ENCODE measurements at regions not wholly inside any gene's neighbourhood (a gene's known extent, or its start where the extent isn't known, plus 50 kb on each side); places are given as distances from the start of the nearest gene placed in this dataset.

DNA sequence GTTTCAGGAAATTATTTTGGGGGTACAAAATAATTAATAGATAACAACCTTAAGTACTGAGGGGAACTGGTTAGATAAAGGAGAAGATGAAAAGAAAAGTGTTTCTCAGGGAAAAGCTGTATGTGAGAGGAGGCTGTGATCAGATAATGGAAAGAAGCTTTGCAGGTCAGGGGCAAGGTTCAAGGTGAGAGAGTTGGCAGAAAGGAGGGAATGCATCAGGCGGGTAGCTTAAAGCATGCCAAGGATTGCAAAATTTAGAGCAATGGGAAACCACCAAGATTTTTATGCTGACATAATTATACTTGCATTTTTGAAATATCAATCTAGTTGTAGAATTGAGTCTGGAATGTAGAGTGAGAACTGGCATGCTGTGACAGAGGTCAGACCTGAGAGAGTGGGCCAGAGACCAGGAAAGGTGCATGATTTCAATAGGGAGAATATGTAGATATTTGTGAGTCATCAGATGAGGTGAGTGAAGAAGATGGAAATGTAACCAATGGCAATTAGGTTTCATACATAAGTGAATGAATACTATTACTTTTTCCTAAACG is 508.7 kb downstream of the TRIML1 start:
- H3K36me3 Mint-ChIP-seq (ENCODE audit: low read depth): no peaks in the 10 kb centered on the region
- no peak for DNase-seq
- 82% methylated on average over 1 of the region's 2 CpGs; no CpG with 5 or more reads in 1 of the 2 experiments for WGBS, 2 experiments (ENCODE audit: insufficient coverage in 1 of 2, insufficient read length in 1 of 2)
- H3K27ac ChIP-seq (ENCODE audit: low read depth, low read length): no peak overlapping the region
- TF ChIP-seq, protein P1, sequence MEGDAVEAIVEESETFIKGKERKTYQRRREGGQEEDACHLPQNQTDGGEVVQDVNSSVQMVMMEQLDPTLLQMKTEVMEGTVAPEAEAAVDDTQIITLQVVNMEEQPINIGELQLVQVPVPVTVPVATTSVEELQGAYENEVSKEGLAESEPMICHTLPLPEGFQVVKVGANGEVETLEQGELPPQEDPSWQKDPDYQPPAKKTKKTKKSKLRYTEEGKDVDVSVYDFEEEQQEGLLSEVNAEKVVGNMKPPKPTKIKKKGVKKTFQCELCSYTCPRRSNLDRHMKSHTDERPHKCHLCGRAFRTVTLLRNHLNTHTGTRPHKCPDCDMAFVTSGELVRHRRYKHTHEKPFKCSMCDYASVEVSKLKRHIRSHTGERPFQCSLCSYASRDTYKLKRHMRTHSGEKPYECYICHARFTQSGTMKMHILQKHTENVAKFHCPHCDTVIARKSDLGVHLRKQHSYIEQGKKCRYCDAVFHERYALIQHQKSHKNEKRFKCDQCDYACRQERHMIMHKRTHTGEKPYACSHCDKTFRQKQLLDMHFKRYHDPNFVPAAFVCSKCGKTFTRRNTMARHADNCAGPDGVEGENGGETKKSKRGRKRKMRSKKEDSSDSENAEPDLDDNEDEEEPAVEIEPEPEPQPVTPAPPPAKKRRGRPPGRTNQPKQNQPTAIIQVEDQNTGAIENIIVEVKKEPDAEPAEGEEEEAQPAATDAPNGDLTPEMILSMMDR (conservative IDR thresholded peaks at IDR 0.05): no peak
- no peaks in the 10 kb centered on the region for H3K4me1 Mint-ChIP-seq
- H3K9ac ChIP-seq (ENCODE audit: extremely low read depth, low read length, poor library complexity, severe bottlenecking): no peak overlapping the region
- no peak overlapping the region for H3K27ac Mint-ChIP-seq
- no peaks in the 10 kb centered on the region for H3K9me3 Mint-ChIP-seq
- H3K36me3 ChIP-seq (ENCODE audit: control insufficient read depth, insufficient read depth, low read length): no peaks in the 10 kb centered on the region
- H3K4me1 ChIP-seq (ENCODE audit: control insufficient read depth, insufficient read depth, low read length): no peaks in the 10 kb centered on the region
- H3K4me3 ChIP-seq (ENCODE audit: low read length): no peak overlapping the region
- H3K4me3 Mint-ChIP-seq: no peak overlapping the region
- H3K27me3 ChIP-seq (ENCODE audit: control insufficient read depth, insufficient read depth, low read length, poor library complexity, severe bottlenecking): no peaks in the 10 kb centered on the region
- H3K27me3 Mint-ChIP-seq (ENCODE audit: insufficient read depth): no peaks in the 10 kb centered on the region
- H3K9me3 ChIP-seq (ENCODE audit: control insufficient read depth, low read length): no peaks in the 10 kb centered on the region

DNA sequence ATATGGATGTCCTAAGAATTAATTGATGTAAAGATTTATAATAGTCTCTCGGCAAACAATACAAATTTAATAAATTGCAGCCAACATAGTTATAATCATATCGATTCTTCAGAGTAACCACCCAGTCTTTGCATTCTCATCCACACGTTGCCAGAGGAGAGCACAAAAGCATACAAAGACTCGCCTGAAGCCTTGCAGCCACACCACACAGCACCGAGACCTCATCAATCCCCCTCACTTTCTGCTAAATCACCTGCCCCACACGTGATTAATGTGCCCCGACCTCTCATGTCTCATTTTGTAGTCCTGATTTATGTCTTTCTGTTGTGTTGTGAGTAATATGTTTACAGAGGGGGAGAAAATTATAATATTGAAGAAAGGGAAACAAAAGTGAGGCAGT is 510.4 kb downstream of the TRIML1 start:
- Histone ChIP-seq H3K27ac (ENCODE audit: low read depth, low read length) (no peak overlapping the region), H3K9ac (ENCODE audit: extremely low read depth, low read length, poor library complexity, severe bottlenecking) (no peak overlapping the region), H3K4me3 (ENCODE audit: low read length) (no peak overlapping the region), H3K9me3 (ENCODE audit: control insufficient read depth, low read length) (no peaks in the 10 kb centered on the region), H3K36me3 (ENCODE audit: control insufficient read depth, insufficient read depth, low read length) (no peaks in the 10 kb centered on the region), H3K4me1 (ENCODE audit: control insufficient read depth, insufficient read depth, low read length) (no peaks in the 10 kb centered on the region), H3K27me3 (ENCODE audit: control insufficient read depth, insufficient read depth, low read length, poor library complexity, severe bottlenecking) (no peaks in the 10 kb centered on the region)
- Mint-ChIP-seq H3K36me3 (ENCODE audit: low read depth) (no peaks in the 10 kb centered on the region), H3K9me3 (no peaks in the 10 kb centered on the region), H3K27ac (no peak overlapping the region), H3K4me3 (no peak overlapping the region), H3K4me1 (no peaks in the 10 kb centered on the region), H3K27me3 (ENCODE audit: insufficient read depth) (no peaks in the 10 kb centered on the region)
- no peak for DNase-seq
- WGBS, 2 experiments (ENCODE audit: insufficient coverage in 1 of 2, insufficient read length in 1 of 2): 80 to 100% methylated on average over 1 to 7 of the region's 7 CpGs
- TF ChIP-seq, protein P1 (conservative IDR thresholded peaks at IDR 0.05): no peak

DNA sequence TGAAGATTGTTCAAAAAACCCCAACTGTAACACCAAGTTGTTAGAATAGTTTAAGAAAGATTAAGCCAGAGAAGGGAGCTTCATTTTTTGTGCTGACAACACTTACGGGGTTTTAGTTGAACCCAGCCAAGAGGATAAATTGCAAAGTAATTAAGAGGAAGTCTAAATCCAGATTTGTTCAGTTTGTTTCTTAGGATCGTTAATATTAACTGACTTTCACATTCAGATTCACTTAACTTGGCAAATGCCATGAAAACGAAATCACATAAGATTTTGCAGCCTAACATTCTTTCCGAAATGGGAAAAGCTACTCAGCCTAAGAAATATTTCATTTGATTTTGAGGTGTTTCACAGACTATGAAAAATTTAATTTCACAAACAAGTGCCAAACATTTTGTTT is 511.3 kb downstream of the TRIML1 start:
- WGBS, 2 experiments (ENCODE audit: insufficient coverage in 1 of 2, insufficient read length in 1 of 2): 93 to 96% methylated on average over 3 to 4 of the region's 4 CpGs
- Mint-ChIP-seq H3K9me3 (no peaks in the 10 kb centered on the region), H3K27me3 (ENCODE audit: insufficient read depth) (no peaks in the 10 kb centered on the region), H3K36me3 (ENCODE audit: low read depth) (no peaks in the 10 kb centered on the region), H3K4me1 (no peaks in the 10 kb centered on the region), H3K27ac (no peak overlapping the region), H3K4me3 (no peak overlapping the region)
- DNase-seq: no peak
- no peak overlapping the region for H3K27ac ChIP-seq (ENCODE audit: low read depth, low read length)
- H3K4me1 ChIP-seq (ENCODE audit: control insufficient read depth, insufficient read depth, low read length): no peaks in the 10 kb centered on the region
- H3K27me3 ChIP-seq (ENCODE audit: control insufficient read depth, insufficient read depth, low read length, poor library complexity, severe bottlenecking): no peaks in the 10 kb centered on the region
- no peak overlapping the region for H3K4me3 ChIP-seq (ENCODE audit: low read length)
- H3K36me3 ChIP-seq (ENCODE audit: control insufficient read depth, insufficient read depth, low read length): no peaks in the 10 kb centered on the region
- TF ChIP-seq, protein P1 (conservative IDR thresholded peaks at IDR 0.05): no peak
- no peaks in the 10 kb centered on the region for H3K9me3 ChIP-seq (ENCODE audit: control insufficient read depth, low read length)
- H3K9ac ChIP-seq (ENCODE audit: extremely low read depth, low read length, poor library complexity, severe bottlenecking): no peak overlapping the region

Measured in endodermal cell (in vitro differentiated cells).